ENCODE measurements at regions not wholly inside any gene's neighbourhood (a gene's known extent, or its start where the extent isn't known, plus 50 kb on each side); places are given as distances from the start of the nearest gene placed in this dataset.
A peak's percentile ranks its signal among the peaks of the same experiment; 100 is the strongest.
"Not testable (repeated sequence)": the region's sequence is repeated elsewhere in the genome, so short reads cannot be mapped to it uniquely, and the experiment has no call there.

GRCh38 chr7:131151034-131151433 lies 176.6 kb upstream of the MKLN1 start:
- DNase-seq = no peak

GRCh38 chr7:131152766-131153165 lies 174.9 kb upstream of the MKLN1 start:
- no peak for DNase-seq

GRCh38 chr7:131154380-131154779 lies 173.3 kb upstream of the MKLN1 start:
- no peak for DNase-seq

GRCh38 chr7:131157530-131158243 lies 170.0 kb upstream of the MKLN1 start:
- DNase-seq = no peak

- not testable (repeated sequence) for DNase-seq
Measured at GRCh38 chr7:131158244-131158636, 169.4 kb upstream of the MKLN1 start.

- DNase-seq = no peak
Measured at GRCh38 chr7:131159961-131160361, 167.7 kb upstream of the MKLN1 start.

- DNase-seq = no peak
Measured at GRCh38 chr7:131161103-131161502, 166.6 kb upstream of the MKLN1 start.

- DNase-seq = no peak
Measured at GRCh38 chr7:131164025-131164925, 163.4 kb upstream of the MKLN1 start.

GRCh38 chr7:131166066-131166465 lies 161.6 kb upstream of the MKLN1 start:
- DNase-seq = no peak

- no peak for DNase-seq
Measured at GRCh38 chr7:131170440-131171271, 157.0 kb upstream of the MKLN1 start.

GRCh38 chr7:131173145-131173890 lies 154.4 kb upstream of the MKLN1 start:
- DNase-seq = no peak

- no peak for DNase-seq
Measured at GRCh38 chr7:131174391-131174790, 153.3 kb upstream of the MKLN1 start.

- no peak for DNase-seq
Measured at GRCh38 chr7:131174855-131175254, 152.8 kb upstream of the MKLN1 start.

- no peak for DNase-seq
Measured at GRCh38 chr7:131182446-131183058, 145.1 kb upstream of the MKLN1 start.

GRCh38 chr7:131183072-131183471 lies 144.6 kb upstream of the MKLN1 start:
- no peak for DNase-seq

GRCh38 chr7:131183611-131184119 lies 144.0 kb upstream of the MKLN1 start:
- peak; percentile 49 for DNase-seq

GRCh38 chr7:131186816-131187215 lies 140.9 kb upstream of the MKLN1 start:
- no peak for DNase-seq

GRCh38 chr7:131188367-131189339 lies 139.0 kb upstream of the MKLN1 start:
- peak; percentile 92 for DNase-seq

GRCh38 chr7:131189488-131189887 lies 138.2 kb upstream of the MKLN1 start:
- DNase-seq = peak; percentile 30

- DNase-seq = no peak
Measured at GRCh38 chr7:131190146-131190545, 137.5 kb upstream of the MKLN1 start.

- no peak for DNase-seq
Measured at GRCh38 chr7:131190581-131190980, 137.1 kb upstream of the MKLN1 start.
